ENCODE measurements at regions not wholly inside any gene's neighbourhood (a gene's known extent, or its start where the extent isn't known, plus 50 kb on each side); places are given as distances from the start of the nearest gene placed in this dataset.

DNA sequence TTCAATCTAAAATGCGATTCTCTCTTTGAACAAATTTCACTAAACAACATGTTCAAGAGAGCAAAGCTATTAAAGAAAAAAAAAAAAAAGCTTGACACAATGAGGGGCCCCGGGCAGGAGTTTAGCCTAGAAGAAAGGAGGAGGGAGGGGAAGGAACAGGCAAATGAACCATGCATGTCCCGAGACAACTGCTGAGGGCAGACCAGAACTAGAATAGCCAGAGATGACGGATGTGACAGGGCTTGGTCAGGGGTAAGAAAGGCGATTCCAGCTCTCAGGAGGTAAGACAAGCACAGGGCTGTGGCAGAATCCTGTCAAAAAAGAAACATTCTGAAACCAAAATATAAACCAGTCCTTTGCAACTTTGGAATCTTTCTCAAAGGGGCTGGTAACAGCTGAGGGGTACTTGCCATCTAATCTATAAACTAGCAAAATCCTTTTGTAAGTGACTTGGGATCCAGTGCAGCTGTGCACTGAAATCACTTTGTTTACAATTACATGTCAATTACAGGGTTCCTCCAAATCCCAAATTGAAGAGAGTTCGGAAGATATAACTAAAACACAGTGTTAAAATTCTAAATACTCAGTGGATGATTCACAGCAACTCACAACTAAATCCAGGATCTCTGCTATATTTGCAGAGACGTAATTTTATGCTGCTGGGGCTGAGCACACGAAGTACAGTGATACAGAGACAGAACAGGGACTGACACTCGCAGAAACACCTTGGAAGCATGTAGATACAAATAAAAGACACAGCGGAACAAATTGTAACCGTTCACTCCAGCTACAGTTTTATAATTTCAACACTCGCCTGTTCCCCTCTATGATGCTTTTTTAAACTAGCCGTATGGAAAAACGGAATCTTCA is 567.4 kb upstream of the ZFHX3 start:
- no peaks in the 10 kb centered on the region for H3K4me1 ChIP-seq (ENCODE audit: control insufficient read depth, insufficient read depth, low read length)
- H3K4me3 ChIP-seq (ENCODE audit: low read length), result no peak overlapping the region
- no peaks in the 10 kb centered on the region for H3K27me3 ChIP-seq (ENCODE audit: control insufficient read depth, insufficient read depth, low read length)
- no peak overlapping the region for H3K27ac ChIP-seq (ENCODE audit: low read depth, low read length)
- H3K9ac ChIP-seq (ENCODE audit: low read length), result no peak overlapping the region
- H3K36me3 ChIP-seq (ENCODE audit: control insufficient read depth, insufficient read depth, low read length), result no peaks in the 10 kb centered on the region

GRCh38 chr16:73614131-73614530 is 566.2 kb upstream of the ZFHX3 start:
- H3K27ac ChIP-seq (ENCODE audit: low read depth, low read length), result no peak overlapping the region
- no peaks in the 10 kb centered on the region for H3K27me3 ChIP-seq (ENCODE audit: control insufficient read depth, insufficient read depth, low read length)
- no peaks in the 10 kb centered on the region for H3K4me1 ChIP-seq (ENCODE audit: control insufficient read depth, insufficient read depth, low read length)
- no peak overlapping the region for H3K9ac ChIP-seq (ENCODE audit: low read length)
- H3K36me3 ChIP-seq (ENCODE audit: control insufficient read depth, insufficient read depth, low read length), result no peaks in the 10 kb centered on the region
- H3K4me3 ChIP-seq (ENCODE audit: low read length), result no peak overlapping the region

DNA sequence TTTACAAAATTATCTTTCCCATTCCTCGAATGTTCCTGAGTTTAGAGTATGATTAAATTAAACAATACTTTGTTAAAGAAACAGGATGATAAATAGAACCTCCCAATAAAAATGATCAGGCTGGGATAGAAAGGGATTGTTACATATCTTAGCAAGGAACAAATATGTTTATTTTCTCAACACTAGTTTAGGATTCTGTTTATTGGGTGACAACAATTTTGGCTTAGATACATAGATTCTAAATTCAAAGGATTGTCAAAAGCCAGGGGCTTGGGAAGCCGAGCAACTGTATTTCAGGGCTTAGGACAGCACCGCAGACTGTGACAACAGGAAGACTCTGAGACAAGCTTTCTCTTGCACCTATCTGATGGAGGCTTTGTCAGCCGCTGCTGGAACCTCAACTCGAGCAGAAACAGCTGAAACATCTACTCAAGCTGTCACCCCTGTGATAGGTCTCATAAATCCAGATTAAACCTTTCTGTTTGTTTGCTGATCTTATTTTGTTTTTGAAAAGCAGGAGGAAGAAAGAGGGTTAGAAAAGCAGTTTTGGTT is 562.8 kb upstream of the ZFHX3 start:
- Histone ChIP-seq H3K4me3 (ENCODE audit: low read length) (no peak overlapping the region), H3K4me1 (ENCODE audit: control insufficient read depth, insufficient read depth, low read length) (no peaks in the 10 kb centered on the region), H3K36me3 (ENCODE audit: control insufficient read depth, insufficient read depth, low read length) (no peaks in the 10 kb centered on the region), H3K27ac (ENCODE audit: low read depth, low read length) (no peak overlapping the region), H3K27me3 (ENCODE audit: control insufficient read depth, insufficient read depth, low read length) (no peaks in the 10 kb centered on the region), H3K9ac (ENCODE audit: low read length) (no peak overlapping the region)

- Histone ChIP-seq H3K27me3 (ENCODE audit: control insufficient read depth, insufficient read depth, low read length) (no peaks in the 10 kb centered on the region), H3K4me1 (ENCODE audit: control insufficient read depth, insufficient read depth, low read length) (no peaks in the 10 kb centered on the region), H3K27ac (ENCODE audit: low read depth, low read length) (no peak overlapping the region), H3K4me3 (ENCODE audit: low read length) (no peak overlapping the region), H3K36me3 (ENCODE audit: control insufficient read depth, insufficient read depth, low read length) (no peaks in the 10 kb centered on the region), H3K9ac (ENCODE audit: low read length) (no peak overlapping the region)
Measured at GRCh38 chr16:73610160-73610559, 562.2 kb upstream of the ZFHX3 start.

- Histone ChIP-seq H3K27me3 (ENCODE audit: control insufficient read depth, insufficient read depth, low read length) (no peaks in the 10 kb centered on the region), H3K27ac (ENCODE audit: low read depth, low read length) (no peak overlapping the region), H3K4me3 (ENCODE audit: low read length) (no peak overlapping the region), H3K36me3 (ENCODE audit: control insufficient read depth, insufficient read depth, low read length) (no peaks in the 10 kb centered on the region), H3K4me1 (ENCODE audit: control insufficient read depth, insufficient read depth, low read length) (no peaks in the 10 kb centered on the region), H3K9ac (ENCODE audit: low read length) (no peak overlapping the region)
Measured at GRCh38 chr16:73608911-73609310, 561.0 kb upstream of the ZFHX3 start.

GRCh38 chr16:73605309-73605708 is 557.4 kb upstream of the ZFHX3 start:
- Histone ChIP-seq H3K4me3 (ENCODE audit: low read length) (no peak overlapping the region), H3K4me1 (ENCODE audit: control insufficient read depth, insufficient read depth, low read length) (no peaks in the 10 kb centered on the region), H3K9ac (ENCODE audit: low read length) (no peak overlapping the region), H3K27ac (ENCODE audit: low read depth, low read length) (no peak overlapping the region), H3K27me3 (ENCODE audit: control insufficient read depth, insufficient read depth, low read length) (no peaks in the 10 kb centered on the region), H3K36me3 (ENCODE audit: control insufficient read depth, insufficient read depth, low read length) (no peaks in the 10 kb centered on the region)

DNA sequence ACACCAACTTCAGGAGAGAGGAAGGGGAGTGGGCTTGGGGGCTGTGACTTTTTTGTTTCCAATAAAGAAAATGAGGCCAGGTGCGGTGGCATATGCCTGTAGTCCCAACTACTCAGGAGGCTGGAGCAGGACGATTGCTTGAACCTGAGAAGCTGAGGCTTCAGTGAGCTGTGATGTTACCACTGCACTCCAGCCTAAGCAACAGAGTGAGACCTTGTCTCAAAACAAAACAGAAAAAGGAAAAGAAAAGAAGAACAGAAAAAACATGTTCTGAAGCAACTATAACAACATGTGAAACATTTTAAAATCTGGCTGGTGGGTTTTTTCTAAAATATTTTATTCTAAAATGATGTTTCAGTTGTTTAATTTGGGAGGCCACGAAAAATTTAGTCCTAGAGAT is 554.0 kb upstream of the ZFHX3 start:
- Histone ChIP-seq H3K4me1 (ENCODE audit: control insufficient read depth, insufficient read depth, low read length) (no peaks in the 10 kb centered on the region), H3K9ac (ENCODE audit: low read length) (no peak overlapping the region), H3K27ac (ENCODE audit: low read depth, low read length) (no peak overlapping the region), H3K36me3 (ENCODE audit: control insufficient read depth, insufficient read depth, low read length) (no peaks in the 10 kb centered on the region), H3K4me3 (ENCODE audit: low read length) (no peak overlapping the region), H3K27me3 (ENCODE audit: control insufficient read depth, insufficient read depth, low read length) (no peaks in the 10 kb centered on the region)

GRCh38 chr16:73599870-73600269 is 551.9 kb upstream of the ZFHX3 start:
- H3K4me1 ChIP-seq (ENCODE audit: control insufficient read depth, insufficient read depth, low read length), result no peaks in the 10 kb centered on the region

DNA sequence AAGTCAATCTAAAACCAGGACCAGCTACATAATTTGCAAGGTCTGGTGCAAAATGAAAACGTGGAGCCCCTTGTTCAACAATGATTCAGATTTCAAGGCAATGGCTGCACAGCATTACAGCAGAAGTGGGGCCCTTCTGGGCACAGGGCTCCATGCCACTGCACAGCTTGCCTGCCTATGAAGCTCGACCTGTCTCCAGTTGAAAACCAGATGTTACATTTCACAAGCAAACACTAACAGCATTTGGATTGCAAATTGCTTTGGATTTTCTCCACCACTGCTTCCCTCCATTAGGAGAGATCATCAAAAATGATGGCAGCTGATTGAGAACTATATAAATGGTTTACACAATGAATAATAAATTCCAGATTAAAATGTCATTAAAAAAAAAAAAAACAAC is 551.4 kb upstream of the ZFHX3 start:
- H3K27ac ChIP-seq (ENCODE audit: low read depth, low read length), result no peak overlapping the region
- no peaks in the 10 kb centered on the region for H3K36me3 ChIP-seq (ENCODE audit: control insufficient read depth, insufficient read depth, low read length)
- H3K4me1 ChIP-seq (ENCODE audit: control insufficient read depth, insufficient read depth, low read length), result no peaks in the 10 kb centered on the region
- no peak overlapping the region for H3K4me3 ChIP-seq (ENCODE audit: low read length)
- no peak overlapping the region for H3K9ac ChIP-seq (ENCODE audit: low read length)
- H3K27me3 ChIP-seq (ENCODE audit: control insufficient read depth, insufficient read depth, low read length), result no peaks in the 10 kb centered on the region

More at GRCh38 chr16:73599870-73600269, 551.9 kb upstream of the ZFHX3 start:
- Histone ChIP-seq H3K4me3 (ENCODE audit: low read length) (no peak overlapping the region), H3K27me3 (ENCODE audit: control insufficient read depth, insufficient read depth, low read length) (no peaks in the 10 kb centered on the region), H3K27ac (ENCODE audit: low read depth, low read length) (no peak overlapping the region), H3K9ac (ENCODE audit: low read length) (no peak overlapping the region), H3K36me3 (ENCODE audit: control insufficient read depth, insufficient read depth, low read length) (no peaks in the 10 kb centered on the region)

DNA sequence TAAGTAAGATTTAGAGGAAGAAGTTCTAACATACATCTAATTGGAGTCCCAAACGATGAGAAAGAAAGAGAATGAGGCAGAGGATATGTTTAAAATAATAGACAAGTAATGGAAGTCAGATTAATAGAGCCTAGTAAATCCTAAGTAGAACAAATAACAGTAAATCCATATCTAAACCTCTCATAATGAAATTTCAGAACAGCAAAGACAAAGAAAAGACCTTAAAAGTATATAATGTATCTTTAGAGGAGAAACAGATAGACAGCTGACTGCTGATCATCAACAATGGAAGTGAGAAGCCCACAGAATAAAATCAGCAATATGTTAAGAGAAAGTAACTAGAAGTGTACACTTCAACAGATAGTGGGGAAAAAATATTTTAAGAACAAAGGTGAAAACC is 536.2 kb upstream of the ZFHX3 start:
- Histone ChIP-seq H3K9ac (ENCODE audit: low read length) (no peak overlapping the region), H3K27me3 (ENCODE audit: control insufficient read depth, insufficient read depth, low read length) (no peaks in the 10 kb centered on the region), H3K36me3 (ENCODE audit: control insufficient read depth, insufficient read depth, low read length) (no peaks in the 10 kb centered on the region), H3K27ac (ENCODE audit: low read depth, low read length) (no peak overlapping the region), H3K4me3 (ENCODE audit: low read length) (no peak overlapping the region), H3K4me1 (ENCODE audit: control insufficient read depth, insufficient read depth, low read length) (no peaks in the 10 kb centered on the region)

DNA sequence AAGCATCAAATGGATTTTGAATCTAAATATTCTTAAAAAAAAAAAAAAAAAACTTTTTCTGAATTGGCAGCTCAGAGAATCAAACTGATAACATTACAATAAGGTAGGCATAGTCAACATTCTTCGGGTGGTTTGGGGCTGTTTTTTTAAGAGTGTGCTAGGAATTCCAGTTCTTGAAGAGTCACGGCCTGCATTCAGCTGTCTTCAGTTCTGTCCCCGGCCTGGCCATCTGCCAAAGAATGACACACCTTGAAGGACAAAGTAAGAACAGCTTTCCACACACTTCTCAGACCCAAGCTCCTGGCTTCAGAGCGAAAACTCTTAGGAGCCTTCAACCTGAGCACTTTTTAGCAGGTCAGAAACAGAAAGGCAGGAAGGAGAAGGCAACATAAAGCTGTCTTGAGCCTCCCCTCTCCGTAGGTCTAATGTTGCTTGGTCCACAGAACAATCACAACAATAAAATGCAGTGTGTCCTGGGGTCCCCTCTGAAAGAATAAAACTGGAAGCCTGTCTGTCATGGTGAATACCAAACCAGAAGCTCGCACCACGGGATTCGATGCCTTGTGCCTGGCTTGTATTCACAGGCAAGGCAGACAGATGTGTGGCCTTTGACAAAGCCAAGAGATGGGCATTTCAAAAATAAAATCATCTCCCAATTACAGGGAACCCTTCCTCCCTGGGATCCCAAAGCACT is 524.4 kb upstream of the ZFHX3 start:
- Histone ChIP-seq H3K9ac (ENCODE audit: low read length) (no peak overlapping the region), H3K4me1 (ENCODE audit: control insufficient read depth, insufficient read depth, low read length) (no peaks in the 10 kb centered on the region)

GRCh38 chr16:73569266-73569980 is 521.5 kb upstream of the ZFHX3 start:
- no peak overlapping the region for H3K4me3 ChIP-seq (ENCODE audit: low read length)
- H3K4me1 ChIP-seq (ENCODE audit: control insufficient read depth, insufficient read depth, low read length), result no peaks in the 10 kb centered on the region

More for the DNA sequence above, 524.4 kb upstream of the ZFHX3 start:
- Histone ChIP-seq H3K27me3 (ENCODE audit: control insufficient read depth, insufficient read depth, low read length) (no peaks in the 10 kb centered on the region), H3K4me3 (ENCODE audit: low read length) (no peak overlapping the region), H3K36me3 (ENCODE audit: control insufficient read depth, insufficient read depth, low read length) (no peaks in the 10 kb centered on the region), H3K27ac (ENCODE audit: low read depth, low read length) (no peak overlapping the region)

More at GRCh38 chr16:73569266-73569980, 521.5 kb upstream of the ZFHX3 start:
- Histone ChIP-seq H3K27me3 (ENCODE audit: control insufficient read depth, insufficient read depth, low read length) (no peaks in the 10 kb centered on the region), H3K9ac (ENCODE audit: low read length) (no peak overlapping the region), H3K36me3 (ENCODE audit: control insufficient read depth, insufficient read depth, low read length) (no peaks in the 10 kb centered on the region), H3K27ac (ENCODE audit: low read depth, low read length) (no peak overlapping the region)
